ENCODE measurements at regions not wholly inside any gene's neighbourhood (a gene's known extent, or its start where the extent isn't known, plus 50 kb on each side); places are given as distances from the start of the nearest gene placed in this dataset.

DNA sequence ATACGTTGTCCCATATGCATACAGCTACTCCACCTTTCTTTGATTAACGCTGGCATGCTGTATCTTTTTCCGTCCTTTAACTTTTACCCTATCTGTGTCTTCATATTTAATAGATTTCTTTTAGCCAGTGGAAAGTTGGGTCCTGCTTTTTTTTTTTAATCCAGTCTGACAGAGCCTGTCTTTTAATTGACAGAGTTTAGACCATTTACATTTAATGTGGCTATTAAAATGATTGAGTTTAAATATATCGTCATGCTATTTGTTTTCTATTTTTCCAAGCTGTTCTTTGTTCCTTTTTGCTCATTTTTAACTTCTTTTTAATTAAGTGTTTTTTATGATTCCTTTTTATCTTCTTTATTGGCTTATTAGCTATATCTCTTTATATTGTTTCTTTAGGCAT is 217.6 kb upstream of the NEBL start:
- no peak overlapping the region for H2BK5ac ChIP-seq (ENCODE audit: low read depth, low read length)
- no peak overlapping the region for H4K91ac ChIP-seq (replicated peaks; ENCODE audit: insufficient read length, low read length)
- no peak overlapping the region for H2BK15ac ChIP-seq (ENCODE audit: low read length)
- H3K23me2 ChIP-seq (ENCODE audit: low read depth, low read length), result no peaks in the 10 kb centered on the region
- H2AK5ac ChIP-seq (ENCODE audit: low read depth, low read length), result no peak overlapping the region
- H3K4me1 ChIP-seq (replicated peaks in 1 of 4; ENCODE audit: control insufficient read depth in 3 of 4, insufficient read depth in 4 of 4, low read length in 3 of 4), result no peaks in the 10 kb centered on the region
- H3K56ac ChIP-seq (replicated peaks; ENCODE audit: insufficient read length, low read depth, low read length), result no peak overlapping the region
- H4K20me1 ChIP-seq (replicated peaks in 1 of 2; ENCODE audit: control insufficient read depth in 1 of 2, insufficient read depth in 2 of 2, low read length in 2 of 2), result peaks cover 0 to 2% of the 10 kb centered on the region in 2 experiments
- no peak overlapping the region for H4K8ac ChIP-seq (ENCODE audit: extremely low read depth, insufficient read depth, low read length)
- no peak overlapping the region for H3K4me2 ChIP-seq (ENCODE audit: insufficient read depth in 1 of 2, low read depth in 2 of 2, low read length in 2 of 2)
- H3K27ac ChIP-seq (ENCODE audit: low read depth, low read length), result no peak overlapping the region
- no peaks in the 10 kb centered on the region for H3K9me3 ChIP-seq (ENCODE audit: insufficient read depth in 2 of 2, low read depth in 1 of 2, low read length in 1 of 2)
- no peak overlapping the region for H3K4me3 ChIP-seq (ENCODE audit: extremely low read depth in 1 of 4, insufficient read depth in 2 of 4, low read depth in 3 of 4, low read length in 4 of 4)
- H3K4ac ChIP-seq (replicated peaks; ENCODE audit: insufficient read length, low read depth, low read length), result no peak overlapping the region
- no peak overlapping the region for H3K18ac ChIP-seq (ENCODE audit: extremely low read depth, low read length)
- H3K14ac ChIP-seq (ENCODE audit: insufficient read length), result no peak overlapping the region
- FAIRE-seq (no peak), DNase-seq (ENCODE audit: low read depth in 1 of 2, low spot score in 2 of 2) (no peak)
- 93% methylated on average over 4 of the region's 4 CpGs; no CpG with 5 or more reads in 1 of the 2 experiments for WGBS, 2 experiments (ENCODE audit: extremely low coverage in 1 of 2, insufficient coverage in 1 of 2, insufficient read length in 1 of 2, insufficient replicate concordance in 2 of 2, low coverage in 1 of 2, low lambda C conversion rate in 2 of 2, missing lambda C conversion rate in 1 of 2)
- POLR2A ChIA-PET (ENCODE audit: partially characterized antibody), result no interaction called here
- no peaks in the 10 kb centered on the region; the same call in 1 of the 2 replicates for H3K79me1 ChIP-seq (ENCODE audit: low read depth, low read length)
- CTCF ChIA-PET (ENCODE audit: partially characterized antibody), result no interaction called here
- TF ChIP-seq BRCA1 (IDR thresholded peaks at IDR 0.05; ENCODE audit: low read depth, low read length), result no peak
- no peak for TF ChIP-seq KDM5A (IDR thresholded peaks at IDR 0.05; ENCODE audit: low read length)
- no peak for TF ChIP-seq BCL11A (IDR thresholded peaks at IDR 0.05; ENCODE audit: low read depth in 2 of 2, low read length in 2 of 2)
- TF ChIP-seq EZH2 (IDR thresholded peaks at IDR 0.05; ENCODE audit: low read depth, low read length, severe bottlenecking), result no peak
- TF ChIP-seq CHD2 (IDR thresholded peaks at IDR 0.05; ENCODE audit: low read length), result no peak
- no peak for TF ChIP-seq NANOG (IDR thresholded peaks at IDR 0.05; ENCODE audit: insufficient read depth, low read depth, low read length, poor library complexity, severe bottlenecking)
- TF ChIP-seq JUND (IDR thresholded peaks at IDR 0.05; ENCODE audit: low read length), result no peak
- TF ChIP-seq POLR2AphosphoS5 (IDR thresholded peaks at IDR 0.05; ENCODE audit: low read depth, low read length), result no peak
- no peak for TF ChIP-seq CBX8 (IDR thresholded peaks at IDR 0.05; ENCODE audit: borderline replicate concordance, low read depth, low read length)
- no peak for TF ChIP-seq POLR2A (IDR thresholded peaks at IDR 0.05; ENCODE audit: control extremely low read depth in 1 of 2, low read depth in 2 of 2, low read length in 2 of 2)
- TF ChIP-seq YY1 (IDR thresholded peaks at IDR 0.05; ENCODE audit: low read depth, low read length), result no peak
- no peak for TF ChIP-seq KDM1A (IDR thresholded peaks at IDR 0.05; ENCODE audit: borderline replicate concordance, low read length)
- TF ChIP-seq JUN (IDR thresholded peaks at IDR 0.05; ENCODE audit: low read depth, low read length), result no peak
- no peak for TF ChIP-seq SIX5 (IDR thresholded peaks at IDR 0.05; ENCODE audit: low read depth, low read length)
- TF ChIP-seq CREB1 (IDR thresholded peaks at IDR 0.05), result no peak
- TF ChIP-seq SIN3A (conservative IDR thresholded peaks at IDR 0.05 in 1 of 2, IDR thresholded peaks at IDR 0.05 in 1 of 2; ENCODE audit: low read depth in 1 of 2, low read length in 2 of 2), result no peak
- no peak overlapping the region for H2BK120ac ChIP-seq (replicated peaks; ENCODE audit: low read depth, low read length)
- H3K23ac ChIP-seq (ENCODE audit: insufficient read length), result no peak overlapping the region
- H2AFZ ChIP-seq (ENCODE audit: low read length), result no peak overlapping the region
- no peak overlapping the region for H3K9ac ChIP-seq (replicated peaks in 1 of 4; ENCODE audit: extremely low read depth in 1 of 4, low read depth in 3 of 4, low read length in 3 of 4)
- no peaks in the 10 kb centered on the region for H3K79me2 ChIP-seq (ENCODE audit: control insufficient read depth in 1 of 2, insufficient read depth in 2 of 2, low read length in 2 of 2)
- H2BK12ac ChIP-seq (ENCODE audit: low read depth, low read length), result no peak overlapping the region
- H4K5ac ChIP-seq (ENCODE audit: insufficient read length, low read depth, low read length), result no peak overlapping the region
- no peaks in the 10 kb centered on the region for H3K36me3 ChIP-seq (ENCODE audit: control insufficient read depth in 2 of 4, insufficient read depth in 4 of 4, low read length in 3 of 4)
- H3K27me3 ChIP-seq (replicated peaks in 1 of 4; ENCODE audit: control insufficient read depth in 3 of 4, extremely low read depth in 1 of 4, insufficient read depth in 3 of 4, low read length in 3 of 4), result no peaks in the 10 kb centered on the region
- H2BK20ac ChIP-seq (ENCODE audit: low read length), result no peak overlapping the region
